ENCODE measurements at regions not wholly inside any gene's neighbourhood (a gene's known extent, or its start where the extent isn't known, plus 50 kb on each side); places are given as distances from the start of the nearest gene placed in this dataset.
"Not testable (repeated sequence)": the region's sequence is repeated elsewhere in the genome, so short reads cannot be mapped to it uniquely, and the experiment has no call there.

GRCh38 chr3:77707281-77707680, 667.4 kb downstream of the ROBO2 start:
- no peak for DNase-seq (ENCODE audit: low spot score in 2 of 2)
- no peak for FAIRE-seq

- no peak for FAIRE-seq
- no peak for DNase-seq (ENCODE audit: low spot score in 2 of 2)
These were observed 669.3 kb downstream of the ROBO2 start for GRCh38 chr3:77709155-77709554.

- FAIRE-seq (no peak), DNase-seq (ENCODE audit: low spot score in 2 of 2) (no peak)
These were observed 678.4 kb downstream of the ROBO2 start for GRCh38 chr3:77718311-77718710.

GRCh38 chr3:77720460-77720971, 680.6 kb downstream of the ROBO2 start:
- FAIRE-seq (no peak), DNase-seq (ENCODE audit: low spot score in 2 of 2) (no peak)

- DNase-seq (ENCODE audit: low spot score in 2 of 2): no peak
These were observed 686.6 kb downstream of the ROBO2 start for GRCh38 chr3:77726517-77726916.

GRCh38 chr3:77746048-77746447, 706.1 kb downstream of the ROBO2 start:
- DNase-seq (ENCODE audit: low spot score in 2 of 2) (no peak), FAIRE-seq (no peak)

More at GRCh38 chr3:77726517-77726916, 686.6 kb downstream of the ROBO2 start:
- FAIRE-seq: no peak

- FAIRE-seq (no peak), DNase-seq (ENCODE audit: low spot score in 2 of 2) (no peak)
These were observed 707.0 kb downstream of the ROBO2 start for GRCh38 chr3:77746892-77747291.

- not testable (repeated sequence) for DNase-seq (ENCODE audit: low spot score in 2 of 2); FAIRE-seq
These were observed 716.6 kb downstream of the ROBO2 start for GRCh38 chr3:77756397-77756975.

GRCh38 chr3:77772459-77772858, 732.6 kb downstream of the ROBO2 start:
- no peak for FAIRE-seq
- no peak for DNase-seq (ENCODE audit: low spot score in 2 of 2)

- DNase-seq (ENCODE audit: low spot score in 2 of 2) (no peak), FAIRE-seq (no peak)
These were observed 733.2 kb downstream of the ROBO2 start for GRCh38 chr3:77773084-77773483.

GRCh38 chr3:77780278-77780996, 740.5 kb downstream of the ROBO2 start:
- DNase-seq (ENCODE audit: low spot score in 2 of 2): no peak
- no peak for FAIRE-seq

- DNase-seq (ENCODE audit: low spot score in 2 of 2) (no peak), FAIRE-seq (no peak)
These were observed 746.3 kb downstream of the ROBO2 start for GRCh38 chr3:77786216-77786615.

- no peak for FAIRE-seq
- DNase-seq (ENCODE audit: low spot score in 2 of 2): no peak
These were observed 755.1 kb downstream of the ROBO2 start for GRCh38 chr3:77795013-77795412.

GRCh38 chr3:77799278-77799677, 759.4 kb downstream of the ROBO2 start:
- no peak for FAIRE-seq
- DNase-seq (ENCODE audit: low spot score in 2 of 2): no peak

GRCh38 chr3:77800893-77801292, 761.0 kb downstream of the ROBO2 start:
- FAIRE-seq: no peak
- DNase-seq (ENCODE audit: low spot score in 2 of 2): no peak

GRCh38 chr3:77807312-77807711, 767.4 kb downstream of the ROBO2 start:
- FAIRE-seq: no peak
- DNase-seq (ENCODE audit: low spot score in 2 of 2): no peak

- FAIRE-seq (no peak), DNase-seq (ENCODE audit: low spot score in 2 of 2) (no peak)
These were observed 774.9 kb downstream of the ROBO2 start for GRCh38 chr3:77814845-77815244.

GRCh38 chr3:77815467-77815866, 775.6 kb downstream of the ROBO2 start:
- no peak for FAIRE-seq
- DNase-seq (ENCODE audit: low spot score in 2 of 2): no peak

GRCh38 chr3:77816366-77816765, 776.5 kb downstream of the ROBO2 start:
- FAIRE-seq (no peak), DNase-seq (ENCODE audit: low spot score in 2 of 2) (no peak)

- DNase-seq (ENCODE audit: low spot score in 2 of 2): no peak
- no peak for FAIRE-seq
These were observed 785.3 kb downstream of the ROBO2 start for GRCh38 chr3:77825001-77825827.

GRCh38 chr3:77835921-77836320, 796.0 kb downstream of the ROBO2 start:
- DNase-seq (ENCODE audit: low spot score in 2 of 2) (no peak), FAIRE-seq (no peak)

Data from frontal cortex (tissue), 3 donors.